Calu3 (cell line): ENCODE measurements at regions not wholly inside any gene's neighbourhood (a gene's known extent, or its start where the extent isn't known, plus 50 kb on each side); places are given as distances from the start of the nearest gene placed in this dataset.

Source experiments
- BruUV-seq: library from RNA; stranded (reverse); fragments of 400-500 nt; replicated peaks from 2 replicates; lab custom pipeline; 2021; lab: Mats Ljungman, UMichigan
- CTCF ChIA-PET: fragments of 300-600 bp; sonication (Branson Sonifier 250); formaldehyde crosslinking; loops from one replicate; lab custom pipeline; 2022; ENCODE audit warnings: antibody characterized with exemption; lab: Charles Lee
- DNase-seq: peaks from one replicate; pipeline ENCODE4 v3.0.0; 2022
- H3K27ac Mint-ChIP-seq: one replicate; pipeline ENCODE4 v1.8.0; 2022; ENCODE audit warnings: mixed read lengths; ENCODE audit not compliant: unreplicated experiment
- H3K27me3 Mint-ChIP-seq: one replicate; pipeline ENCODE4 v1.8.0; 2022; ENCODE audit warnings: mixed read lengths; ENCODE audit not compliant: unreplicated experiment
- H3K36me3 Mint-ChIP-seq: one replicate; pipeline ENCODE4 v1.8.0; 2022; ENCODE audit warnings: mild to moderate bottlenecking, moderate library complexity, mixed read lengths; ENCODE audit not compliant: insufficient read depth, unreplicated experiment
- H3K4me1 Mint-ChIP-seq: one replicate; pipeline ENCODE4 v1.8.0; 2022; ENCODE audit warnings: mild to moderate bottlenecking, low read depth, mixed read lengths; ENCODE audit not compliant: unreplicated experiment
- H3K4me3 Mint-ChIP-seq: one replicate; pipeline ENCODE4 v1.8.0; 2022; ENCODE audit warnings: mild to moderate bottlenecking, low read depth, moderate library complexity, mixed read lengths; ENCODE audit not compliant: unreplicated experiment
- H3K9me3 Mint-ChIP-seq: one replicate; pipeline ENCODE4 v1.8.0; 2022; ENCODE audit warnings: low read depth, mixed read lengths; ENCODE audit not compliant: unreplicated experiment
- intact Hi-C: fragments of 100-400 bp; cut with micrococcal nuclease; formaldehyde crosslinking; loops from one replicate; pipeline ENCODE4 v1.10.0; 2022; ENCODE audit not compliant: unreplicated experiment
- TF ChIP-seq, protein P1 (sequence below): fragments of 200-600 bp; IDR thresholded peaks from one replicate; pipeline ENCODE4 v1.8.0; 2022; ENCODE audit warnings: antibody characterized with exemption; ENCODE audit not compliant: unreplicated experiment

DNA sequence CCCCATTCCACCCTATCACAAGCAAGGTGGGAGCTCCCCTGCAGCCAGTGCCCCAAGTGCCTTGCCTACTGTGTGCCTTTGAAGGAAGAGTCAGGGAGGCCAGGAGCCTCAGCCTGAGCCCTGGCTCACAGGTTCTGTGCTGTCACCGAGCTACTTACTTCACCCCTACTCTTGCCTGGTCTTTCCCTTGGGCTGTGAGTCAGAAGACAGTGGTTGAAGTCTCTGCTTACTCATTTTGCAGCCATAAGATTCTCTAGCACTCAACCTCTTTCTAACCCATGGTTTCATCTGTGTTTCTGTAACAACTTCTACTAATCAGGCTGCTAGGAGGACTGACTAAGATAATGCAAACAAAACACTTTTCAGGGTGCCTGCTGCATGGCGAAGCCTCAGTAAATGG lies 114.5 kb downstream of the PLCE1 start:
- intact Hi-C loops, result no loop called here

DNA sequence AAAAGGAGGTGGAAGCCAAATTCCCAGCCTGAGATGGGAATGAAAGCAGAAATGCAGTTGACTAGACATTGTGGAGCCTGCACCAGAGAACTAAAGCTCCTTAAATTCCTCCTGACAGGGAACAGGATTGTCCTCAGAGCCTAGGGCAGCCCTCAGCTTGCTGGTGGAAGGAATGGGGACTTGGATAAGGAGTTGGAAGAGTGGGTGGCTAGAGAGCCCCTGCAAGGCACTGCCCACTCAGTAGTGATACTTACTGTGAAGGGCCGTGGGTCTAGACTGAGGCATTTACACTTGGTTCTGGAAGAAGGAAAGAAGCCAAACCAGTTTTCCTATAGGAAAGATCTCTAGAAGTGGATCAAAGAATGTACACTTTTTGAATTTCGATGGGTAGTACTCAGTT lies 117.6 kb downstream of the PLCE1 start:
- no peak for DNase-seq
- CTCF ChIA-PET, result no interaction called here
- H3K27ac Mint-ChIP-seq, result no peak overlapping the region
- H3K36me3 Mint-ChIP-seq, result no peaks in the 10 kb centered on the region
- H3K9me3 Mint-ChIP-seq, result no peaks in the 10 kb centered on the region
- intact Hi-C loops, result no loop called here
- no peak overlapping the region for H3K4me3 Mint-ChIP-seq
- no peaks in the 10 kb centered on the region for H3K4me1 Mint-ChIP-seq
- TF ChIP-seq, protein P1, sequence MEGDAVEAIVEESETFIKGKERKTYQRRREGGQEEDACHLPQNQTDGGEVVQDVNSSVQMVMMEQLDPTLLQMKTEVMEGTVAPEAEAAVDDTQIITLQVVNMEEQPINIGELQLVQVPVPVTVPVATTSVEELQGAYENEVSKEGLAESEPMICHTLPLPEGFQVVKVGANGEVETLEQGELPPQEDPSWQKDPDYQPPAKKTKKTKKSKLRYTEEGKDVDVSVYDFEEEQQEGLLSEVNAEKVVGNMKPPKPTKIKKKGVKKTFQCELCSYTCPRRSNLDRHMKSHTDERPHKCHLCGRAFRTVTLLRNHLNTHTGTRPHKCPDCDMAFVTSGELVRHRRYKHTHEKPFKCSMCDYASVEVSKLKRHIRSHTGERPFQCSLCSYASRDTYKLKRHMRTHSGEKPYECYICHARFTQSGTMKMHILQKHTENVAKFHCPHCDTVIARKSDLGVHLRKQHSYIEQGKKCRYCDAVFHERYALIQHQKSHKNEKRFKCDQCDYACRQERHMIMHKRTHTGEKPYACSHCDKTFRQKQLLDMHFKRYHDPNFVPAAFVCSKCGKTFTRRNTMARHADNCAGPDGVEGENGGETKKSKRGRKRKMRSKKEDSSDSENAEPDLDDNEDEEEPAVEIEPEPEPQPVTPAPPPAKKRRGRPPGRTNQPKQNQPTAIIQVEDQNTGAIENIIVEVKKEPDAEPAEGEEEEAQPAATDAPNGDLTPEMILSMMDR, result no peak
- no TSS peak for BruUV-seq
- peaks cover 39% of the 10 kb centered on the region for H3K27me3 Mint-ChIP-seq

More for the DNA sequence above, 114.5 kb downstream of the PLCE1 start:
- Mint-ChIP-seq H3K9me3 (no peaks in the 10 kb centered on the region), H3K4me1 (no peaks in the 10 kb centered on the region), H3K27me3 (peaks cover 33% of the 10 kb centered on the region), H3K27ac (no peak overlapping the region), H3K36me3 (no peaks in the 10 kb centered on the region), H3K4me3 (no peak overlapping the region)
- TF ChIP-seq, protein P1, result no peak
- BruUV-seq, result no TSS peak
- CTCF ChIA-PET, result no interaction called here
- DNase-seq, result no peak

DNA sequence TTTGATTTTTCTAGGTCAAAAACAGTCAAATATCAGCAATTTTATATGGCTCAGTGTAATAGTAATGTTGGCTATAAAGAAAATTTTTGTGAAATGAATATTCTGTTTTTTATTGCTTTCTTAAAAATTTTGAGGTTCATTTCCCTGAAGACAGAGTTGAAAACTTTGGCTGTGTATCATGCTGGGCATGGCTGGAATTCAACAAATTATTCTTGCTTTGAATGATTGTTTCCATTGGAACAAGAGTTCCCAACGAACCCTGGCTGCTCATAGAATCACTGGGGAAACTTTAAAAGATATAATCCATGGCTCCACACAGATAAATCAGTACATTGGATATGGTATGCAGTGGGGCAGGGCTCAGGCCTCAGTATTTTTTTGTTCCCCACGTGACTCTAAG lies 118.6 kb downstream of the PLCE1 start:
- intact Hi-C loops, result no loop called here
- TF ChIP-seq, protein P1, result no peak
- Mint-ChIP-seq H3K27me3 (peaks cover 39% of the 10 kb centered on the region), H3K27ac (no peak overlapping the region), H3K9me3 (no peaks in the 10 kb centered on the region), H3K4me1 (no peaks in the 10 kb centered on the region), H3K4me3 (no peak overlapping the region), H3K36me3 (no peaks in the 10 kb centered on the region)
- BruUV-seq, result no TSS peak
- no peak for DNase-seq
- CTCF ChIA-PET, result no interaction called here

DNA sequence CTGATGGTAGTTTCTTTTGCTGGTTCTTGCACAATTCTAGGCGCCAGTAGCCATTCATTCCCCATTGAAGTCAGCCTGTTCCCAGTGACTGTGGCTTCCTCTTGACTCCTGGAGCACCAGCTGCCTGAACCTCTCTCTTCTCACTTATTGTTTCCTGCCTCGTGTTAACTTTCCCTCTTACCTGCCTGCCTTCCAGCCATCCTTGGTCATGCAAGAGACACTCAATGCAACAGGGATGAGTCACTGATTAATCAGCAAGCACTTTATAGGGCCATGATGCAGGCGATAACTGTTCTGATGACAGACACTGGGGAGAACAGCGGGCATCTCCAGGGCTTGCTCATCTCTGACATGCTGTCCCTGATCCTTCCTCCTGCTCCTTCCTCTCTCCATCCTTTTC lies 122.0 kb downstream of the PLCE1 start:
- BruUV-seq, result no TSS peak

More for the DNA sequence above, 122.0 kb downstream of the PLCE1 start:
- intact Hi-C loops, result no loop called here
- no peak for DNase-seq
- TF ChIP-seq, protein P1, result no peak
- peaks cover 25% of the 10 kb centered on the region for H3K27me3 Mint-ChIP-seq
- H3K9me3 Mint-ChIP-seq, result no peaks in the 10 kb centered on the region
- no peak overlapping the region for H3K4me3 Mint-ChIP-seq
- no peaks in the 10 kb centered on the region for H3K36me3 Mint-ChIP-seq
- no peak overlapping the region for H3K27ac Mint-ChIP-seq
- no peaks in the 10 kb centered on the region for H3K4me1 Mint-ChIP-seq
- CTCF ChIA-PET, result no interaction called here
